ENCODE measurements at regions not wholly inside any gene's neighbourhood (a gene's known extent, or its start where the extent isn't known, plus 50 kb on each side); places are given as distances from the start of the nearest gene placed in this dataset.

- TF ChIP-seq CTCF (IDR thresholded peaks at IDR 0.05), result no peak
- no peak for TF ChIP-seq POLR2A (IDR thresholded peaks at IDR 0.05)
- peak; percentile 69 for ATAC-seq
- 17 to 22% methylated on average over 12 of the region's 12 CpGs for WGBS, 2 donors
- Histone ChIP-seq H3K27me3 (no peaks in the 10 kb centered on the region), H3K9me3 (no peaks in the 10 kb centered on the region), H3K36me3 (replicated peaks in 1 of 2; ENCODE audit: insufficient read depth in 1 of 2, low read depth in 2 of 2) (no peaks in the 10 kb centered on the region), H3K27ac (no peak overlapping the region), H3K4me3 (no peak overlapping the region), H3K4me1 (peaks cover 12% of the 10 kb centered on the region)
- DNase-seq, result peak; percentile 43 to 70 (median 66)
- intact Hi-C loops (cut with DNase I), result no loop called here
Observed at GRCh38 chr2:66305718-66306117, 129.2 kb upstream of the MEIS1 start.

GRCh38 chr2:66303471-66303870 lies 131.5 kb upstream of the MEIS1 start:
- no peak for DNase-seq
- Histone ChIP-seq H3K27me3 (no peaks in the 10 kb centered on the region), H3K9me3 (no peaks in the 10 kb centered on the region), H3K36me3 (replicated peaks in 1 of 2; ENCODE audit: insufficient read depth in 1 of 2, low read depth in 2 of 2) (no peaks in the 10 kb centered on the region), H3K4me1 (peaks cover 12% of the 10 kb centered on the region), H3K27ac (no peak overlapping the region), H3K4me3 (no peak overlapping the region)
- intact Hi-C loops (cut with DNase I), result no loop called here
- TF ChIP-seq CTCF (IDR thresholded peaks at IDR 0.05) (no peak), POLR2A (IDR thresholded peaks at IDR 0.05) (no peak)
- 85 to 88% methylated on average over 4 of the region's 4 CpGs for WGBS, 2 donors
- ATAC-seq, result no peak

GRCh38 chr2:66301767-66302140 lies 133.2 kb upstream of the MEIS1 start:
- Histone ChIP-seq H3K27ac (no peak overlapping the region), H3K36me3 (replicated peaks in 1 of 2; ENCODE audit: insufficient read depth in 1 of 2, low read depth in 2 of 2) (no peaks in the 10 kb centered on the region), H3K27me3 (no peaks in the 10 kb centered on the region), H3K4me3 (no peak overlapping the region), H3K4me1 (peaks cover 12% of the 10 kb centered on the region), H3K9me3 (no peaks in the 10 kb centered on the region)
- 84 to 87% methylated on average over 9 of the region's 9 CpGs for WGBS, 2 donors
- TF ChIP-seq POLR2A (IDR thresholded peaks at IDR 0.05), result no peak
- TF ChIP-seq CTCF (IDR thresholded peaks at IDR 0.05), result no peak
- intact Hi-C loops (cut with DNase I), result no loop called here
- no peak for ATAC-seq
- no peak for DNase-seq

- 65 to 66% methylated on average over 20 of the region's 20 CpGs for WGBS, 2 donors
- DNase-seq (no peak), ATAC-seq (no peak)
- Histone ChIP-seq H3K4me1 (peaks cover 12% of the 10 kb centered on the region), H3K27me3 (no peaks in the 10 kb centered on the region), H3K36me3 (replicated peaks in 1 of 2; ENCODE audit: insufficient read depth in 1 of 2, low read depth in 2 of 2) (no peaks in the 10 kb centered on the region), H3K27ac (no peak overlapping the region), H3K9me3 (no peaks in the 10 kb centered on the region), H3K4me3 (no peak overlapping the region)
- intact Hi-C loops (cut with DNase I), result no loop called here
- TF ChIP-seq CTCF (IDR thresholded peaks at IDR 0.05) (no peak), POLR2A (IDR thresholded peaks at IDR 0.05) (no peak)
Observed at GRCh38 chr2:66301022-66301766, 133.7 kb upstream of the MEIS1 start.

GRCh38 chr2:66283787-66284186 lies 151.1 kb upstream of the MEIS1 start:
- Histone ChIP-seq H3K4me3 (no peak overlapping the region), H3K27me3 (no peaks in the 10 kb centered on the region), H3K4me1 (no peaks in the 10 kb centered on the region), H3K27ac (no peak overlapping the region), H3K36me3 (replicated peaks in 1 of 2; ENCODE audit: insufficient read depth in 1 of 2, low read depth in 2 of 2) (no peaks in the 10 kb centered on the region), H3K9me3 (no peaks in the 10 kb centered on the region)
- no peak for DNase-seq
- TF ChIP-seq POLR2A (IDR thresholded peaks at IDR 0.05) (no peak), CTCF (IDR thresholded peaks at IDR 0.05) (no peak)
- 64 to 75% methylated on average over 1 of the region's 1 CpG for WGBS, 2 donors
- ATAC-seq, result no peak
- intact Hi-C loops (cut with DNase I), result no loop called here
